ENCODE measurements at regions not wholly inside any gene's neighbourhood (a gene's known extent, or its start where the extent isn't known, plus 50 kb on each side); places are given as distances from the start of the nearest gene placed in this dataset.
"Not testable (repeated sequence)": the region's sequence is repeated elsewhere in the genome, so short reads cannot be mapped to it uniquely, and the experiment has no call there.

DNA sequence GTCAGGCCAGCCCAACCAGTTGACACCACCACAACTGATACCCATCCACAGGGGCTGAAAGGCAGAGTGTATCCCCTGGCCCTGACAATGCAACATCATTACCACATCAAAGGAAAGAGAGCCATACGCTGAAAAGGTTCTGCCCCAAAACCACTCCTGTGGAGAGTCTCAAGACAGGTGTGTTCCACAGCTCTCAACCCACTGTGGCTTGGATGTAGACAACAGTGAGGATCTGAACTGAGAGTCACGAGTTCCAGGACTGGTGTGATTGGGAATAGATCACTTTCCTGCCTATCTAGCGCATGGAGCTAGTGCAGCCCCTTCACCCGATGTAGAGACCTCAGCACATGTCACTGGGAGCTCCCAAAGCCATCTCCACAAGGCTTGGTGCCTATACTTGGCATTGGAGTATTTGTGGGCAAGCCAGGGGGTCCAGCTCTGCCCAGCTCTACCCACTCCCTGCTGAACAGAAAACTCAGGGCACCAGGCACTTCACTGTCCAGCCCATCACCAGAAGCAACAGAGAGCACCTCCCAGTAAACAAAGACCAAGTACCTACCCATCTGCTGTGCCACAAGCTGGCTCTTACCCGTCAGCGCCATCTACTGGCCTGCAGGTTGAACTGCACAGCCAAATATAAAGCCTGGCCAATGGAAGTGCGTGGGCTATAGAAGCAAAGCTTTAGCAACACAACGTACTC, 579.5 kb downstream of the UQCRFS1 start:
- Histone ChIP-seq H3K27ac (ENCODE audit: low read depth, low read length) (no peak overlapping the region), H3K36me3 (ENCODE audit: insufficient read depth, low read length) (no peaks in the 10 kb centered on the region), H2AFZ (ENCODE audit: low read length) (no peak overlapping the region), H3K27me3 (ENCODE audit: insufficient read depth, low read length) (no peaks in the 10 kb centered on the region), H3K9me3 (ENCODE audit: low read depth, low read length) (peaks cover 3% of the 10 kb centered on the region), H3K4me1 (ENCODE audit: insufficient read depth, low read length) (no peaks in the 10 kb centered on the region), H3K4me2 (ENCODE audit: insufficient read depth, low read length) (no peak overlapping the region), H3K79me2 (ENCODE audit: insufficient read depth, low read length) (no peaks in the 10 kb centered on the region), H4K20me1 (ENCODE audit: insufficient read depth, low read length) (no peaks in the 10 kb centered on the region), H3K4me3 (ENCODE audit: insufficient read depth, low read length) (no peak overlapping the region)
- DNase-seq (ENCODE audit: insufficient read length, low spot score, missing footprints), result peak; percentile 41
- TF ChIP-seq, protein P1, sequence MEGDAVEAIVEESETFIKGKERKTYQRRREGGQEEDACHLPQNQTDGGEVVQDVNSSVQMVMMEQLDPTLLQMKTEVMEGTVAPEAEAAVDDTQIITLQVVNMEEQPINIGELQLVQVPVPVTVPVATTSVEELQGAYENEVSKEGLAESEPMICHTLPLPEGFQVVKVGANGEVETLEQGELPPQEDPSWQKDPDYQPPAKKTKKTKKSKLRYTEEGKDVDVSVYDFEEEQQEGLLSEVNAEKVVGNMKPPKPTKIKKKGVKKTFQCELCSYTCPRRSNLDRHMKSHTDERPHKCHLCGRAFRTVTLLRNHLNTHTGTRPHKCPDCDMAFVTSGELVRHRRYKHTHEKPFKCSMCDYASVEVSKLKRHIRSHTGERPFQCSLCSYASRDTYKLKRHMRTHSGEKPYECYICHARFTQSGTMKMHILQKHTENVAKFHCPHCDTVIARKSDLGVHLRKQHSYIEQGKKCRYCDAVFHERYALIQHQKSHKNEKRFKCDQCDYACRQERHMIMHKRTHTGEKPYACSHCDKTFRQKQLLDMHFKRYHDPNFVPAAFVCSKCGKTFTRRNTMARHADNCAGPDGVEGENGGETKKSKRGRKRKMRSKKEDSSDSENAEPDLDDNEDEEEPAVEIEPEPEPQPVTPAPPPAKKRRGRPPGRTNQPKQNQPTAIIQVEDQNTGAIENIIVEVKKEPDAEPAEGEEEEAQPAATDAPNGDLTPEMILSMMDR (IDR thresholded peaks at IDR 0.05; ENCODE audit: extremely low read depth, low read depth, low read length), result peak; percentile 53

DNA sequence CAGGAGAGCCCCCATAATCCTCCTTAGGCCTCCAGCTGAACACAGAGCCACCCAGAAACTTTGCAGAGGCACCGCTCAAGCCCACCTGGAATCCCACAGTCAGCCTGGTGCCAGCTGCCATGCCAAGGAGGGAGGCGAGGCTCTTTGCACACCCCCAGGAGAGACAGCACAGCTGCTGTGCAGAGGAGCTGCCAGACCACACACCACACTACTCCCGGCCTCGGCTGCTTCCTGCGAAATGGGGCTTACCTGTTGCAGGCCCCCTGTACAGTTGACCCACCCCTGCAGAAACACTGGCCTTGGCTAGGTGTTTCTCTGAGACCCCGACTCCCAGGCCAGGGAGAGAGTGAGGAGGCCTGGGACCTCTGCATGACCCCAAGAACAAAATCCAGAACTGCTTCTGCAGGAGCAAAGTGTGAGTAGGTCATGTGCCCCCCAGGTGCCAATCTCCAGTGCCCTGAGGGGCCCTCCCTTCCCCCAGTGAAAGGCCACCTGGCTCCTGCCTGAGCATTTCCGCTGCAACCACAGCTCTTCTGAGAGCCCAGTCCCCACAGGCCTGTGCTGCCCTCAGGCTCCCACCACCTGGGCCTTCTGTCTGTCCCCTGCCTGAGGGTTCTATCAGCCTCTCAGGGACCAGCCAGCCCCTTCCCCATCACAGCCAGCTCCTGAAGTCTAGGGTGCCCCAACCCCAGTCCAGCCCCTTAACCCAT, 580.4 kb downstream of the UQCRFS1 start:
- Histone ChIP-seq H3K4me2 (ENCODE audit: insufficient read depth, low read length) (no peak overlapping the region), H3K27me3 (ENCODE audit: insufficient read depth, low read length) (no peaks in the 10 kb centered on the region), H2AFZ (ENCODE audit: low read length) (no peak overlapping the region), H3K9me3 (ENCODE audit: low read depth, low read length) (peaks cover 3% of the 10 kb centered on the region), H3K79me2 (ENCODE audit: insufficient read depth, low read length) (no peaks in the 10 kb centered on the region), H3K4me1 (ENCODE audit: insufficient read depth, low read length) (no peaks in the 10 kb centered on the region), H3K27ac (ENCODE audit: low read depth, low read length) (no peak overlapping the region), H3K4me3 (ENCODE audit: insufficient read depth, low read length) (no peak overlapping the region), H4K20me1 (ENCODE audit: insufficient read depth, low read length) (no peaks in the 10 kb centered on the region), H3K36me3 (ENCODE audit: insufficient read depth, low read length) (no peaks in the 10 kb centered on the region)
- DNase-seq (ENCODE audit: insufficient read length, low spot score, missing footprints), result no peak
- TF ChIP-seq, protein P1 (IDR thresholded peaks at IDR 0.05; ENCODE audit: extremely low read depth, low read depth, low read length), result no peak

DNA sequence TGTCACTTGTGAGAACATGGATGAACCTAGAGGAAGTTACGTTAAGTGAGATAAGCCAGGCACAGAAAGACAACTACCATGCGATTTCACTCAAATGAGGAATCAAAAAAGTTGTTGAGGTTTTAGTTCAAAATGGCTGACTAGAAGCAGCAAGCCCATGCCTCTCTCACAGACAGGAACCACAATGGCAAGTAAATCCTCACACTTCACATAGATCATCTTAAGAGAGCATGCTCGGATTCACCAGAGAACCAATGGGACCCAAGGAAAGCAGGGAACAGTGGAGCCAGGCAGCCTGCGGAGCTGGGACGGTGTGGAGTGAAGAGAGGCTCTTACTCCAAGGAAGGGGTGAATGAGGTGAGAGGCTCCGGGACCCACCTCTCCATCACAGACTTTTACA, 581.0 kb downstream of the UQCRFS1 start:
- no peak overlapping the region for H3K4me3 ChIP-seq (ENCODE audit: insufficient read depth, low read length)
- H3K4me1 ChIP-seq (ENCODE audit: insufficient read depth, low read length), result no peaks in the 10 kb centered on the region
- H3K27me3 ChIP-seq (ENCODE audit: insufficient read depth, low read length), result no peaks in the 10 kb centered on the region
- no peaks in the 10 kb centered on the region for H3K79me2 ChIP-seq (ENCODE audit: insufficient read depth, low read length)
- H2AFZ ChIP-seq (ENCODE audit: low read length), result no peak overlapping the region
- H3K9me3 ChIP-seq (ENCODE audit: low read depth, low read length), result no peaks in the 10 kb centered on the region
- no peak overlapping the region for H3K27ac ChIP-seq (ENCODE audit: low read depth, low read length)
- H4K20me1 ChIP-seq (ENCODE audit: insufficient read depth, low read length), result no peaks in the 10 kb centered on the region
- TF ChIP-seq, protein P1 (IDR thresholded peaks at IDR 0.05; ENCODE audit: extremely low read depth, low read depth, low read length), result no peak
- no peak overlapping the region for H3K4me2 ChIP-seq (ENCODE audit: insufficient read depth, low read length)
- H3K36me3 ChIP-seq (ENCODE audit: insufficient read depth, low read length), result no peaks in the 10 kb centered on the region
- DNase-seq (ENCODE audit: insufficient read length, low spot score, missing footprints), result no peak

DNA sequence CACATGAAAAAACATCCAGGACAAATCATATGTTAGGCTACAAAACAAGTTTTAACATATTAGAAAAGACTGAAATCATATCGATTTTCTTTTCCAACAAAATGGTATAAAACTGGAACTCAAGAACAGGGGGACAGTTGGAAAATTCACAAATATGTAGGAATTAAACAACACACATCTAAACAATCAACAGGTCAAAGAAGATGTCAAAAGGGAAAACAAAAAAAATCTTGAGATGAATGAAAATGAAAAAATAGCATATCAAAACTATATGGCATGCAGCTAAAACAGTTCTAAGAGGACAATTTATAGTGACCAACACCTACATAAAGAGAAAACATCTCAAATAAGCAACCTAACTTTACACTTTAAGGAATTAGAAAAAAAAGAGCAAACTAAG, 585.3 kb downstream of the UQCRFS1 start:
- no peak overlapping the region for H3K4me2 ChIP-seq (ENCODE audit: insufficient read depth, low read length)
- TF ChIP-seq, protein P1 (IDR thresholded peaks at IDR 0.05; ENCODE audit: extremely low read depth, low read depth, low read length), result no peak
- DNase-seq (ENCODE audit: insufficient read length, low spot score, missing footprints), result no peak
- no peak overlapping the region for H2AFZ ChIP-seq (ENCODE audit: low read length)
- H3K27ac ChIP-seq (ENCODE audit: low read depth, low read length), result no peak overlapping the region
- no peaks in the 10 kb centered on the region for H3K36me3 ChIP-seq (ENCODE audit: insufficient read depth, low read length)
- no peaks in the 10 kb centered on the region for H3K4me1 ChIP-seq (ENCODE audit: insufficient read depth, low read length)
- H4K20me1 ChIP-seq (ENCODE audit: insufficient read depth, low read length), result no peaks in the 10 kb centered on the region
- no peak overlapping the region for H3K4me3 ChIP-seq (ENCODE audit: insufficient read depth, low read length)
- no peaks in the 10 kb centered on the region for H3K79me2 ChIP-seq (ENCODE audit: insufficient read depth, low read length)
- H3K27me3 ChIP-seq (ENCODE audit: insufficient read depth, low read length), result no peaks in the 10 kb centered on the region
- no peaks in the 10 kb centered on the region for H3K9me3 ChIP-seq (ENCODE audit: low read depth, low read length)

DNA sequence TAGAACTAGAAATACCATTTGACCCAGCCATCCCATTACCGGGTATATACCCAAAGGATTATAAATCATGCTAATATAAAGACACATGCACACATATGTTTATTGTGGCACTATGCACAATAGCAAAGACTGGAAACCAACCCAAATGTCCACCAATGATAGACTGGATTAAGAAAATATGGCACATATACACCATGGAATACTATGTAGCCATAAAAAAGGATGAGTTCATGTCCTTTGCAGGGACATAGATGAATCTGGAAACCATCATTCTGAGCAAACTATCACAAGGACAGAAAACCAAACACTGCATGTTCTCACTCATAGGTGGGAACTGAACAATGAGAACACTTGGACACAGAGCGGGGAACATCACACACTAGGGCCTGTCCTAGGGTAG, 586.5 kb downstream of the UQCRFS1 start:
- not testable (repeated sequence) for H4K20me1 ChIP-seq (ENCODE audit: insufficient read depth, low read length); H3K4me1 ChIP-seq (ENCODE audit: insufficient read depth, low read length); H2AFZ ChIP-seq (ENCODE audit: low read length)

More for the DNA sequence above, 586.5 kb downstream of the UQCRFS1 start:
- H3K4me3 ChIP-seq (ENCODE audit: insufficient read depth, low read length); DNase-seq (ENCODE audit: insufficient read length, low spot score, missing footprints); H3K27ac ChIP-seq (ENCODE audit: low read depth, low read length); H3K79me2 ChIP-seq (ENCODE audit: insufficient read depth, low read length); H3K27me3 ChIP-seq (ENCODE audit: insufficient read depth, low read length); H3K9me3 ChIP-seq (ENCODE audit: low read depth, low read length); H3K36me3 ChIP-seq (ENCODE audit: insufficient read depth, low read length); H3K4me2 ChIP-seq (ENCODE audit: insufficient read depth, low read length): not testable (repeated sequence)

All from osteoblast (primary cell).